Parathyroid adenoma (tissue), 2 donors: ENCODE measurements at regions not wholly inside any gene's neighbourhood (a gene's known extent, or its start where the extent isn't known, plus 50 kb on each side); places are given as distances from the start of the nearest gene placed in this dataset.

Experiments used
- H2AFZ ChIP-seq: fragments of 300-600 bp; sonication (generic); one replicate; pipeline ENCODE4 v1.7.0; 2017; ENCODE audit warnings: antibody characterized with exemption, mild to moderate bottlenecking
- H3K27ac ChIP-seq: fragments of 300-600 bp; sonication (generic); one replicate; pipeline ENCODE4 v1.7.0; 2017
- H3K27me3 ChIP-seq: fragments of 300-600 bp; sonication (generic); one replicate; pipeline ENCODE4 v1.7.0; 2017; ENCODE audit warnings: low read length; ENCODE audit not compliant: control insufficient read depth, insufficient read depth
- H3K36me3 ChIP-seq: fragments of 300-600 bp; sonication (generic); one replicate; pipeline ENCODE4 v1.7.0; 2017; ENCODE audit warnings: low read length; ENCODE audit not compliant: control insufficient read depth, insufficient read depth
- H3K4me1 ChIP-seq: fragments of 300-600 bp; sonication (generic); one replicate; pipeline ENCODE4 v1.7.0; 2017; ENCODE audit warnings: control low read depth
- H3K4me2 ChIP-seq: fragments of 300-600 bp; sonication (generic); one replicate; pipeline ENCODE4 v1.7.0; 2017; ENCODE audit warnings: low read length
- H3K4me3 ChIP-seq: fragments of 300-600 bp; sonication (generic); one replicate; pipeline ENCODE4 v1.7.0; 2017; ENCODE audit warnings: low read depth, low read length
- H3K79me2 ChIP-seq: fragments of 300-600 bp; sonication (generic); one replicate; pipeline ENCODE4 v1.7.0; 2017; ENCODE audit warnings: control low read depth
- H3K9ac ChIP-seq: fragments of 300-600 bp; sonication (generic); one replicate; pipeline ENCODE4 v1.7.0; 2017; ENCODE audit warnings: mild to moderate bottlenecking
- H3K9me3 ChIP-seq: fragments of 300-600 bp; sonication (generic); one replicate; pipeline ENCODE4 v1.7.0; 2017; ENCODE audit warnings: low read length; ENCODE audit not compliant: control insufficient read depth
- TF ChIP-seq, protein P1 (sequence below): fragments of 300-600 bp; sonication (generic); IDR thresholded peaks from one replicate; pipeline ENCODE4 v1.7.0; 2017; ENCODE audit warnings: antibody characterized with exemption, mild to moderate bottlenecking
- donor health status: primary hyperparathyroidism.

DNA sequence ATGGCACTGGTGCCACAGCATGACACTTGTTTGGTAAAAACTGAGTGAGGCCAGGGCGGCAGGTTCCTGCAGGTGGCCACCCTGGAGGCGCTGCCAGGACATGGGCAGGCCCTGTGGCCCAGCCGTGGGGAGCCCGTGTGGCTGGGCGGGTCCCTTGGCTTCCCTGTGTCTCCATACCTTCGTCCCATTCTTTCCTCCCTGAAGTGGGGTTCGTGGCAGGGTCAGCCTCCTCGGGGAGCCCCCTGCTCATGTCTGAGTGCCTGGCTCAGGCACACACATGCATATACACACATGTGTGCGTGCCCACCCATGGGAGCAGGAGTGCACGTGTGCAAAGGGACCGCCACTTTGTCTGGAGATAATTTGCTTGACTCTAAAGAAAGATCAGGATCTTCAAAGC is 86.5 kb upstream of the HDAC4 start:
- no peak overlapping the region for H3K4me3 ChIP-seq
- H3K4me1 ChIP-seq, result no peaks in the 10 kb centered on the region
- no peaks in the 10 kb centered on the region for H3K9me3 ChIP-seq
- H3K36me3 ChIP-seq, result no peaks in the 10 kb centered on the region
- H3K27ac ChIP-seq, result no peak overlapping the region
- no peaks in the 10 kb centered on the region for H3K79me2 ChIP-seq
- H3K27me3 ChIP-seq, result no peaks in the 10 kb centered on the region
- no peak overlapping the region for H3K9ac ChIP-seq
- no peak overlapping the region for H3K4me2 ChIP-seq
- H2AFZ ChIP-seq, result no peak overlapping the region
- TF ChIP-seq, protein P1, sequence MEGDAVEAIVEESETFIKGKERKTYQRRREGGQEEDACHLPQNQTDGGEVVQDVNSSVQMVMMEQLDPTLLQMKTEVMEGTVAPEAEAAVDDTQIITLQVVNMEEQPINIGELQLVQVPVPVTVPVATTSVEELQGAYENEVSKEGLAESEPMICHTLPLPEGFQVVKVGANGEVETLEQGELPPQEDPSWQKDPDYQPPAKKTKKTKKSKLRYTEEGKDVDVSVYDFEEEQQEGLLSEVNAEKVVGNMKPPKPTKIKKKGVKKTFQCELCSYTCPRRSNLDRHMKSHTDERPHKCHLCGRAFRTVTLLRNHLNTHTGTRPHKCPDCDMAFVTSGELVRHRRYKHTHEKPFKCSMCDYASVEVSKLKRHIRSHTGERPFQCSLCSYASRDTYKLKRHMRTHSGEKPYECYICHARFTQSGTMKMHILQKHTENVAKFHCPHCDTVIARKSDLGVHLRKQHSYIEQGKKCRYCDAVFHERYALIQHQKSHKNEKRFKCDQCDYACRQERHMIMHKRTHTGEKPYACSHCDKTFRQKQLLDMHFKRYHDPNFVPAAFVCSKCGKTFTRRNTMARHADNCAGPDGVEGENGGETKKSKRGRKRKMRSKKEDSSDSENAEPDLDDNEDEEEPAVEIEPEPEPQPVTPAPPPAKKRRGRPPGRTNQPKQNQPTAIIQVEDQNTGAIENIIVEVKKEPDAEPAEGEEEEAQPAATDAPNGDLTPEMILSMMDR, result no peak

DNA sequence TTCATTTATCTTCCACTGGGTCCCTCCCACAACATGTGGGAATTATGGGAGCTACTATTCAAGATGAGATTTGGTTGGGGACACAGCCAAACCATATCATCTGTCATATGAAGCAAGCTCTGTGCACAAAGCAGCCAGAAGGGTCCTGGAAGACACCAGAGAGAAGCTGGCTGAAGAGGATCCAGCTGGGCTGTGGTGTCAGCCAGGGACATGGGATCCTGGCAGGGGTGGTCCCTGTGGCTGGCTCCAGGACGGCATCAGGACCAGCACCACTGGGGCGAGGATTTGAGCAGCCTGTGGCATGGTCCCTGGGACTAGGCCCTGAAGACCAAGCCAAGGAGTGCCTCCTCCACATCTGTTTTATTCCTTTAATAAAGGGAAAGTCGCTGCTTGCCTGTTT is 84.8 kb upstream of the HDAC4 start:
- Histone ChIP-seq H3K4me3 (no peak overlapping the region), H3K27me3 (no peaks in the 10 kb centered on the region), H3K27ac (no peak overlapping the region), H3K4me1 (no peaks in the 10 kb centered on the region), H3K9ac (no peak overlapping the region), H3K4me2 (no peak overlapping the region), H3K36me3 (no peaks in the 10 kb centered on the region), H3K9me3 (no peaks in the 10 kb centered on the region), H2AFZ (no peak overlapping the region), H3K79me2 (no peaks in the 10 kb centered on the region)
- TF ChIP-seq, protein P1, result no peak

DNA sequence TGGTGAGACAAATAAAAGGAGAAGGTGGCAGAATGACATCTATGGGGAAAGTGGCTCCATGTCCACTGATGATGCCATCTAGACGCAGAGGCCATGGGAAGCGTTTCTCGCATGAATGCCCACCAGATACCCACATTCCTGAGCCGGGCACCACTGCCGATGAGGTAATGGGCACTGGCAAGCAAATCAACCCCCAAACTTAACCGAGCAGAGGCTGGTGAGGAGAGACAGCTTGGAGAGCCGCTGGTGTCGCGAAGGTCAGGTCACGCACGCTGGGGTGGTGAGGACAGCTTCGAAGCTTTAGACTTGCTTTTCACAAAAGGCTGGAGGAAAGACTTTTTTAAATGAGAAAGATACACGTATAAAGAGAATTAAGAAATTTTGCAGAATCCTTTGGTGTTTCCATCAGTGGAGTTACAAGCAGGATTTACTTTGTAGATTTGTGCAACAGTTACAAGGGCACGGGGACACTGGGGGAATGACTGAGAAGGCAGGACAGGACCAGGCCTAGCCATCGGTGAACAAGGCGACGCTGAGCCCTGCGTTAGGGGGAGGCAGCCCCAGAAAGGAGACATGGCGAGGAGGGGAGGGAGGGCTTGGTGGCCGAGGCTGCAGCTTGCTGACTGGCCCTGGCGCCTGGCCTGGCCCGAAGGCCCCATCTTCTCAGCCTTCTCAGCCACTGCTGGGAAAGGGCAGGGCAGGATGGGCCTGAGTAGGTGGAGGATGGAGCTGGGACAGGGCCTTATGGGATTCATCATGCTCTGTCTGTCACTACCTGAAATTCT is 83.9 kb upstream of the HDAC4 start:
- H3K9me3 ChIP-seq, result no peaks in the 10 kb centered on the region
- H3K4me1 ChIP-seq, result no peaks in the 10 kb centered on the region
- H3K79me2 ChIP-seq, result no peaks in the 10 kb centered on the region
- H3K27ac ChIP-seq, result no peak overlapping the region
- no peaks in the 10 kb centered on the region for H3K36me3 ChIP-seq
- TF ChIP-seq, protein P1, result no peak
- H2AFZ ChIP-seq, result no peak overlapping the region
- H3K4me2 ChIP-seq, result no peak overlapping the region
- no peak overlapping the region for H3K9ac ChIP-seq
- no peaks in the 10 kb centered on the region for H3K27me3 ChIP-seq
- H3K4me3 ChIP-seq, result no peak overlapping the region

DNA sequence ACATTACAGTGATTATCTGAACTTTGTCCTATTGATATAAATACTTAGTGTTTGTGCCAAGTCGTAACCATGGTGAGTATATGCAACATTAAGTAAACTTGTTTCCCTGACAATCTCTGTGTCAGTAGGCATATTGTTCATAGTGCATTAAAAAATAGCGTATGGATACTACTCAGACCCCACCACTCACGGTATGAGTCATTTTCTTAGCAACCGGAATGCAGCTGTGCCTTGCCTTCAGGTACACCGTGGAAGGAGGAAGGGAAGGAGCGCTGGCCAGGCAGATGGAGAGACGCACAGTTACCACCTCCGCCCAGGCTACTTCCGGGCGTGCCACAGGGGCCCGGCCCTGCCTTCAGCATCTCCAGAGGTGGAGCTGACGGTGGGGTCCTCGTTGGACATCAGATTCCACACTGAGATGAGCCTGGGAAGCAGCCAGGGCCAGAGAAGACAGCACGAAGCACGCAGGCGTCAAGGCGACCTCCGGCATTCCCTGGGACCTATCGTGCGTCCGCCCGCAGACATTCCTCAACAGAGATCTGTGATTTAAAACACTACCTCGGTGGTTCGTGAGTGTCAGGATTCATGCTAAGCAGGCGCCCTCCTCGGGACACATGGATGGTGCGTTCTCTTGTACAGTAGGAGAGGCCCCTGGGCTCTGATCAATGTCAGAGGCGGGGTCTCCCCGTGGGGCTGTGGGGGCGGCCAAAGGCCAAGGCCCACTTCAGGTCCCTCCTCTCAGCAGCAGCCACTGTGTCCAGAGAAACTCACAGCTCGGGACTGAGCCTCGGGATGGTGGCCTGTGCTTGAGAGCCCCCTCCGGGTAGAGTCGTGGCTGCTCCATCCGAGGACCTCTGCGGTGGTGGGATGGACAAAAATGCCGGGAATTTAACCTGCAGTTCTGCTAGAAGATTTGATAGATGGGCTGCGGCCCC is 82.2 kb upstream of the HDAC4 start:
- Histone ChIP-seq H3K9ac (no peak overlapping the region), H3K4me3 (no peak overlapping the region), H3K79me2 (no peaks in the 10 kb centered on the region), H3K9me3 (no peaks in the 10 kb centered on the region), H3K27me3 (no peaks in the 10 kb centered on the region), H2AFZ (no peak overlapping the region), H3K27ac (no peak overlapping the region), H3K36me3 (no peaks in the 10 kb centered on the region), H3K4me1 (no peaks in the 10 kb centered on the region), H3K4me2 (no peak overlapping the region)
- TF ChIP-seq, protein P1, result no peak
